HL-60 (cell line): ENCODE measurements at regions not wholly inside any gene's neighbourhood (a gene's known extent, or its start where the extent isn't known, plus 50 kb on each side); places are given as distances from the start of the nearest gene placed in this dataset.

Experiments
- CTCF ChIP-seq: IDR thresholded peaks from one replicate; pipeline ENCODE4 v1.5.1; 2011; ENCODE audit warnings: low read length, control low read depth, inconsistent platforms; ENCODE audit not compliant: insufficient read depth
- POLR2AphosphoS5 ChIP-seq: IDR thresholded peaks from 2 replicates; pipeline ENCODE4 v1.6.1; 2012; ENCODE audit warnings: low read depth
- REST ChIP-seq: IDR thresholded peaks from 2 replicates; pipeline ENCODE4 v1.6.1; 2012; ENCODE audit warnings: low read depth; ENCODE audit not compliant: insufficient replicate concordance

- TF ChIP-seq POLR2AphosphoS5 (no peak), CTCF (no peak), REST (no peak)
Observed at GRCh38 chr5:62780888-62781287, 202.3 kb downstream of the LRRC70 start.
